ENCODE measurements at regions not wholly inside any gene's neighbourhood (a gene's known extent, or its start where the extent isn't known, plus 50 kb on each side); places are given as distances from the start of the nearest gene placed in this dataset.
"Not testable (repeated sequence)": the region's sequence is repeated elsewhere in the genome, so short reads cannot be mapped to it uniquely, and the experiment has no call there.

DNA sequence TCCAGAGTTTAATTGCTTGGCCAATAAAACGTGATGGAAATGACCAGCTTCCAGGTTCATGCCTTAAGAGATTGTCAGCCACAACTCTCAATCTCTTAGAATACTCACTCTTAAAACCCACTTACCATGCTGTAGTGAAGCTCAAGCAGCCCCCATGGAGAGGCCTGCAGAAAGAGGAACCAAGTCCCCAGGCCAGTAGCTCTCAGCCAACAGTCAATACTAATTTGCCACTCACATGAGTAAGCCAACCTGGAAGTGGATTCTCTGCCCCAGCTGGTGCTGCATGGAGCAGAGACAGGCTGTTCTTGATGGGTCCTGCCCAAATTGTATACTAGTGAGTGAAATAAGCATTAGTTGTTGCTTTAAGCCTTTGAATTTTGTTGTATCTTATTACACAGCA lies 155.9 kb downstream of the OXSM start:
- no peak for DNase-seq (ENCODE audit: low read depth in 2 of 2)

DNA sequence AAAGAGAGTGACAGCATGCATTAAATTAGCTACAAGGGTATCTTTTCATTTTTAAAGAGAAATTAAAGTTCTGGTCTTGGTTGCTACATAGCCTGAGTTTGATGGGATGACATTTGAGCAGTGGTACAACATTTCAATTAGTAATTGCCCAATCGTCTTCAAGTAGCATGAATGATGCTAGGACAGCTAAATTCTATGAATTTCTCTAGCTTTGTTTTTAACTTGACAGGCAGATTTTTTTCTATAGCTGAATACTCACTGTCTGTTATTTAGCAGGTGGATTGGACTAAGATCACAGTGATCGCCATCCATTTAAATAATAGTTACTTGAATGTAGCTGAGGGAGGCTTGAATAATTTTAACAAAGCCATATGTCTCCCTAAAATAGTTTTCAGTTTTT lies 162.2 kb downstream of the OXSM start:
- no peak for DNase-seq (ENCODE audit: low read depth in 2 of 2)

DNA sequence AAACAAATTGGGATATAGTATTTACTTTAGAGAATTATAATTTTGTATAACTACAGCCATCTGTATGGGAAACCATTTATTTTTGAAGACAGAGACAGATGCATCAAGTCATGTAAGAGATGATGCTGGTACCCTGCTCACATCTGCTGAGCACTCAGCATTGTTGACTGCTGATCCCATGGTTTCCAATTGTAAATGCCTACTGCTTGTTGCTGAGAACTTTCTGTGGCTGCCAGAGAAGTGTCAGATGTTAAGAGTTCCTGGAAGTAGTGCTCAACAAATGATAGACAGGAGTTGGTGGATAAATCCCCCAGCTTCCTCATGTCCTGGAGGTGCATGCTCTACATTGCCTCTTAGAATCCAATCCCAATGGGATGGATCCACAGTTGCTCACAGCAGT lies 167.1 kb downstream of the OXSM start:
- DNase-seq (ENCODE audit: low read depth in 2 of 2) = no peak

- no peak for DNase-seq (ENCODE audit: low read depth in 2 of 2)
Observed at GRCh38 chr3:25960776-25961175, 170.9 kb downstream of the OXSM start.

- DNase-seq (ENCODE audit: low read depth in 2 of 2) = no peak
Observed at GRCh38 chr3:25962255-25962654, 172.4 kb downstream of the OXSM start.

- DNase-seq (ENCODE audit: low read depth in 2 of 2) = no peak
Observed at GRCh38 chr3:25964141-25964540, 174.3 kb downstream of the OXSM start.

DNA sequence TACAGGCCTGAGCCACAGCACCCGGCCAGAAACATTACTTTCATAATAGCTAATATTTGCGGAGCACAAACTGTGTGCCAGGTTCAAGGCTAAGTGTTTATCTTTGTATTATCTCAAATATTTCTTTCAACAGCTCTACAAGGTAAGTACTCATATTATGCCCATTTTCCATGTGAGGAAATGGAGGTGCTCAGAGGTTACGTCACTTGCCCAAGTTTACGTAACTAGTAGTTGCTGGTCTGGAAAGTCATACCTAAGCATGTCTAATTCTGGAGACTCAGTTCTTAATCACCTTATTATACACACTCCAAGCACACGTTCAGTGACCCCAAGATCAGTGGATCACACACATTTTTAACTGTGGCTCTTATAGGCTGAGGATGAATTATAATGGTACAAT lies 177.5 kb downstream of the OXSM start:
- no peak for DNase-seq (ENCODE audit: low read depth in 2 of 2)

- DNase-seq (ENCODE audit: low read depth in 2 of 2) = no peak
Observed at GRCh38 chr3:25971736-25972135, 181.8 kb downstream of the OXSM start.

DNA sequence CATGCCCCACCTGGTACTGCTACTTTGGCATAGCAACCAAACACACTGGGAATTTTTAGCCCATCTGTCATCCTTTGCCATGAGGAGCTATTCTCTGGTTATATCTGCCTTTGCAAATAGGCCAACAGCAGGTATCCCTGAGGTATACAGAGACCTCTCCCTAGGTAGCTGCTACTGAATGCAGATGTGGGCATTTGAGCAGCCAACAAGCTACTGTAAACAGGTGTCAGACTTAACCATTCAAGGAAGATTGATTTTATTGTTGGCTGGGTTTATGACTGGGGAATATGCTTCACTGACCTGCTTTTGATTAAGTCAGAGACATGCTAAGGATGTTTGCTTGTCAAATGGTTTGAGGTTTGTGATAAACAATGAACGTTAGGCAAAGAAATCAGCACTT lies 183.2 kb downstream of the OXSM start:
- no peak for DNase-seq (ENCODE audit: low read depth in 2 of 2)

DNA sequence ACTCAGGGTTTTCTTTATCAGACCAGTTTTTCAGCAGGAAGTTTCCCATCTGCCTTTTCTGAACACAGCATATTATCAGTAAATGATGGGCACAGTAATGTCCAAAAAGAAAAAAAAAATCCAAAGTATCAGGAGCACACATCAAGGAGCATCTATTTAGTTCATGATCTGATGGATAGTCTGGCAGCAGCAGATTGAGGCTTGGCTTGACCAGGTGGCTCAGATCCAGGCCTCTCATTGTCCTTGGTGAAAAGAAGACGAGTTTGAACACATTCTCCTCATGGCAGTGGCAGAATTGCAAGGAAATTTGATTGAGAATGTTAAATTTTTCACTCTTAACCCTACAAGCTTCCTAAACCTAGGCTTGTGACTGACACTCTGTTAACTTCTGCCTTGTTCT lies 192.9 kb downstream of the OXSM start:
- no peak for DNase-seq (ENCODE audit: low read depth in 2 of 2)

- no peak for DNase-seq (ENCODE audit: low read depth in 2 of 2)
Observed at GRCh38 chr3:25985621-25986020, 195.7 kb downstream of the OXSM start.

DNA sequence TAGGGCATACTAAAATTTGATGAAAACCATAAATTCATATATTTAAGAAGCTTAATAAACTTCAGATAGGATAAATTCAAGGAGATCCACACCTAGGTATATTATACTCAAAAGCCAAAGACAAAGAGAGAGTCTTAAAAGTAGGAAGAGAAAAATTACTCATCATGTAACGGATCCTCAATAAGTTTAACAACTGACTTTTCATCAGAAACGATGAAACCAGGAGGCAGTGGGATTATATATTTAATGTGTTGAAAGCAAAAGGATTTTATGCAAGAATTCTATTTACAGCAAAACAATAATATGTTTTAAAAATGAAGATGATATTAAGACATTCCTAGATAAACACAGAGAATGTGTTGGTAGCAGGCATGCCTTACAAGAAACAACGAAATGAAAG lies 202.7 kb downstream of the OXSM start:
- no peak for DNase-seq (ENCODE audit: low read depth in 2 of 2)

DNA sequence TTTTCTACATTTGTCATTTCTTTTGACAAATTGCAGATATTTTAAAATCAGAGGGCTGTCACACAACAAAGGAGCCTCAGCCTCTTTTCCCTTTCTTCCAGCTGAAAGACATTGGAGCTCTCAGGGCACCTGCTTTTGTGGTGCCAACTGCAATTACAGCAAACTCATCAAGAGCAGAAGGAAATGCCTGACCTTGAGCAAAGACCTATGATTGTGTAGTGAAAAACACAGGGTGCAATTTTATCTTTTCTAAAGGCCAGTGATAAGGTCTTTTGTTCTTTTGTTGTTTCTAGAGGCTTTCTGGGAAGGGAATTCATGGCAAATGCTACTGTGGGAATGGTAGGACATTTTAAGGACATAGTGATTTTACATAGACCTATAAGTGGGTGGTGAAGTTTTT lies 214.3 kb downstream of the OXSM start:
- DNase-seq (ENCODE audit: low read depth in 2 of 2) = no peak

- no peak for DNase-seq (ENCODE audit: low read depth in 2 of 2)
Observed at GRCh38 chr3:26011276-26011675, 221.4 kb downstream of the OXSM start.

- DNase-seq (ENCODE audit: low read depth in 2 of 2) = no peak
Observed at GRCh38 chr3:26012241-26012745, 222.4 kb downstream of the OXSM start.

DNA sequence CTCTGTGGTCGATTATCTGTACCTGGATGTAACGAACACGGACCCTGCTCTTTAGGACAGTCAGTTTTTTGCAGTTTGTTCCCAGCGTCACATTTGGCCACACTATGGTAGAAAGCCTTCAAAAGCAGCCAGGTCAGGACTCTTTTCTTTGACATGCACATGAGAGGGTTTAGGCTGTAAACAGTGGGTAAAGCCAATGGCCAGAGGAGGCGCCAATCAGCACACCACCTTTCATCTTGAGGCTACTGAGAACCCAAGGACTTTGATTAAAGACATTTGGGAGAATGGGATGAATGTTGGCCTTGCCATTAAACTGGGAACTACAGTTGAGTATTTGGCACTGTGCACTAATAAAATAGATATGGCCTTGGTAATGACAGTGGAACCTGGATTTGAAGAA lies 225.9 kb downstream of the OXSM start:
- no peak for DNase-seq (ENCODE audit: low read depth in 2 of 2)

- DNase-seq (ENCODE audit: low read depth in 2 of 2) = no peak
Observed at GRCh38 chr3:26018889-26019288, 229.0 kb downstream of the OXSM start.

- not testable (repeated sequence) for DNase-seq (ENCODE audit: low read depth in 2 of 2)
Observed at GRCh38 chr3:26024206-26024605, 234.3 kb downstream of the OXSM start.

DNA sequence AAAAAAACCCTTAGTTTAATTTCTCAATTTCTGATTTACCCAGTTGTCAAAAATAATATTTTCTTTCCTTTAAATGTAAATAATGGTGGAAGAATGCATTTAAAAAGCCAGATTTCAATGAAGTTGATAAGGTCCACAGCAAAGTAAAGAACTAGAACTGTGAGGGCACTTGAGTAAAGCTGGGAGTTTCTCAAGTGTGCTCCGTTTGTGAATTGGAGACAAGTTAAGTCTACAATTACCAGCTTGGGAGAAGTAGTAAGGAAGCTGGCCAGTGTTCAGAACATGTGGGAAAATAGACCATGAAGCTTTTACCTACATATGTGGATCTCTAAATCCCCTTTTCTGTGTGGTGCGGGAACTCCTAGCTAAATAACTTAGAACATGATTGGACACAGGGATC lies 239.4 kb downstream of the OXSM start:
- DNase-seq (ENCODE audit: low read depth in 2 of 2) = no peak

DNA sequence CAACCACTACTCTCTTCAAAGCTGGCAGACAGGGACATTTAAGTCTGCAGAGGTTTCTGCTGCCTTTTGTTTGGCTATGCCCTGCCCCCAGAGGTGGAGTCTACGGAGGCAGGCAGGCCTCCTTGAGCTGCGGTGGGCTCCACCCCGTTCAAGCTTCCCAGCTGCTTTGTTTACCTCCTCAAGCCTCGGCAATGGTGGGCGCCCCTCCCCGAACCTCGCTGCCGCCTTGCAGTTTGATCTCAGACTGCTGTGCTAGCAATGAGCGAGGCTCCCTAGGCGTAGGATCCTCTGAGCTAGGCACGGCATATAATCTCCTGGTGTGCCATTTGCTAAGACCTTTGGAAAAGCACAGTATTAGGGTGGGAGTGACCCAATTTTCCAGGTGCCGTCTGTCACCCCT lies 252.2 kb downstream of the OXSM start:
- DNase-seq (ENCODE audit: low read depth in 2 of 2) = not testable (repeated sequence)

- DNase-seq (ENCODE audit: low read depth in 2 of 2) = no peak
Observed at GRCh38 chr3:26049951-26050350, 260.1 kb downstream of the OXSM start.

GRCh38 chr3:26050776-26051175 lies 260.9 kb downstream of the OXSM start:
- DNase-seq (ENCODE audit: low read depth in 2 of 2) = no peak

GRCh38 chr3:26058901-26059321 lies 269.0 kb downstream of the OXSM start:
- no peak for DNase-seq (ENCODE audit: low read depth in 2 of 2)

- no peak for DNase-seq (ENCODE audit: low read depth in 2 of 2)
Observed at GRCh38 chr3:26061947-26062346, 272.1 kb downstream of the OXSM start.

DNA sequence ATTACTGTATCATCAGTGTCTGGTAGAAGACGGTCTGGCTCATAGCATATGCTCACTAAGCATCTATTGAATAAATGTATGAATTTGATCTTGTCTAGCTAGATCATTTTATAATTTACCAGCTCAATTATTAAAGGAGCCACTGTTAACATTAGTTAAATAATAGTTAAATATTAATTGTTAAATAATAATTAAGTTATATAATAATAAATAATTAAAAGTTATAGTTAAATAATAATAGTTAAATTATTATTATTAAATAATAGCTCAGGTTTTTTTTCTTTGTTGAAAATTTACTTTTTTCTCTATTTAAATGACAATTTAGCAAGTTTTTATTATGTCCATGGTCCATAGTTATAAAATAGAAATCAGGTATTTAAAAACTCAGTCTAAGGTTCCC lies 274.4 kb downstream of the OXSM start:
- no peak for DNase-seq (ENCODE audit: low read depth in 2 of 2)
